ENCODE measurements at regions not wholly inside any gene's neighbourhood (a gene's known extent, or its start where the extent isn't known, plus 50 kb on each side); places are given as distances from the start of the nearest gene placed in this dataset.

GRCh38 chr6:166023273-166023989 is 144.2 kb downstream of the TBXT start:
- 87% methylated on average over 5 of the region's 5 CpGs for WGBS
- Histone ChIP-seq H3K27ac (ENCODE audit: low read depth in 1 of 2, low read length in 2 of 2) (no peak overlapping the region), H3K27me3 (ENCODE audit: control insufficient read depth in 4 of 4, insufficient read depth in 4 of 4, low read length in 3 of 4) (peaks cover 0 to 3% (median 0%) of the 10 kb centered on the region in 4 donors), H3K36me3 (ENCODE audit: control insufficient read depth in 4 of 4, insufficient read depth in 3 of 4, low read depth in 1 of 4, low read length in 3 of 4) (no peaks in the 10 kb centered on the region), H3K4me1 (ENCODE audit: control insufficient read depth in 4 of 4, insufficient read depth in 4 of 4, low read length in 3 of 4) (no peaks in the 10 kb centered on the region), H3K9ac (ENCODE audit: low read depth in 1 of 2, low read length in 2 of 2) (no peak overlapping the region), H3K9me3 (ENCODE audit: control insufficient read depth in 4 of 4, low read length in 3 of 4) (peaks cover 0 to 2% (median under 1%) of the 10 kb centered on the region in 4 donors), H3K4me3 (ENCODE audit: low read depth in 1 of 3, low read length in 3 of 3) (no peak overlapping the region)
- TF ChIP-seq EGR1 (IDR thresholded peaks at IDR 0.05; ENCODE audit: low read depth in 2 of 2) (no peak), GABPA (IDR thresholded peaks at IDR 0.05 in 1 of 2, conservative IDR thresholded peaks at IDR 0.05 in 1 of 2) (no peak), ATF3 (IDR thresholded peaks at IDR 0.05) (no peak), RXRA (IDR thresholded peaks at IDR 0.05) (no peak), MAX (IDR thresholded peaks at IDR 0.05) (no peak), FOXA2 (IDR thresholded peaks at IDR 0.05) (no peak), SP1 (IDR thresholded peaks at IDR 0.05) (no peak)
- DNase-seq (ENCODE audit: low spot score) = no peak

- Histone ChIP-seq H3K9me3 (ENCODE audit: control insufficient read depth in 4 of 4, low read length in 3 of 4) (peaks cover 0 to 9% (median under 1%) of the 10 kb centered on the region in 4 donors), H3K9ac (ENCODE audit: low read depth in 1 of 2, low read length in 2 of 2) (no peak overlapping the region), H3K4me3 (ENCODE audit: low read depth in 1 of 3, low read length in 3 of 3) (no peak overlapping the region), H3K27me3 (ENCODE audit: control insufficient read depth in 4 of 4, insufficient read depth in 4 of 4, low read length in 3 of 4) (peaks cover 0 to 3% (median 0%) of the 10 kb centered on the region in 4 donors), H3K27ac (ENCODE audit: low read depth in 1 of 2, low read length in 2 of 2) (no peak overlapping the region), H3K4me1 (ENCODE audit: control insufficient read depth in 4 of 4, insufficient read depth in 4 of 4, low read length in 3 of 4) (no peaks in the 10 kb centered on the region), H3K36me3 (ENCODE audit: control insufficient read depth in 4 of 4, insufficient read depth in 3 of 4, low read depth in 1 of 4, low read length in 3 of 4) (no peaks in the 10 kb centered on the region)
- WGBS = 84% methylated on average over 3 of the region's 3 CpGs
- DNase-seq (ENCODE audit: low spot score) = no peak
- no peak for TF ChIP-seq HNF4G (IDR thresholded peaks at IDR 0.05)
Observed at GRCh38 chr6:166021429-166021828, 146.2 kb downstream of the TBXT start.

GRCh38 chr6:166019214-166019613 is 148.4 kb downstream of the TBXT start:
- peaks cover 0 to 3% (median 0%) of the 10 kb centered on the region in 4 donors for H3K27me3 ChIP-seq (ENCODE audit: control insufficient read depth in 4 of 4, insufficient read depth in 4 of 4, low read length in 3 of 4)
- DNase-seq (ENCODE audit: low spot score) = no peak
- H3K9ac ChIP-seq (ENCODE audit: low read depth in 1 of 2, low read length in 2 of 2) = no peak overlapping the region
- no peaks in the 10 kb centered on the region for H3K36me3 ChIP-seq (ENCODE audit: control insufficient read depth in 4 of 4, insufficient read depth in 3 of 4, low read depth in 1 of 4, low read length in 3 of 4)
- no peak overlapping the region for H3K27ac ChIP-seq (ENCODE audit: low read depth in 1 of 2, low read length in 2 of 2)
- 68% methylated on average over 6 of the region's 6 CpGs for WGBS
- H3K4me1 ChIP-seq (ENCODE audit: control insufficient read depth in 4 of 4, insufficient read depth in 4 of 4, low read length in 3 of 4) = no peaks in the 10 kb centered on the region
- H3K4me3 ChIP-seq (ENCODE audit: low read depth in 1 of 3, low read length in 3 of 3) = no peak overlapping the region
- H3K9me3 ChIP-seq (ENCODE audit: control insufficient read depth in 4 of 4, low read length in 3 of 4) = peaks cover 0 to 9% (median under 1%) of the 10 kb centered on the region in 4 donors
- TF ChIP-seq ATF3 (IDR thresholded peaks at IDR 0.05) (no peak), JUND (IDR thresholded peaks at IDR 0.05) (no peak), CTCF (IDR thresholded peaks at IDR 0.05; ENCODE audit: low read depth, low read length, missing input control) (no peak), FOXA2 (IDR thresholded peaks at IDR 0.05) (no peak), FOXA1 (IDR thresholded peaks at IDR 0.05) (no peak), GABPA (IDR thresholded peaks at IDR 0.05 in 1 of 2, conservative IDR thresholded peaks at IDR 0.05 in 1 of 2) (no peak), RAD21 (IDR thresholded peaks at IDR 0.05) (no peak), HNF4G (IDR thresholded peaks at IDR 0.05) (no peak), YY1 (IDR thresholded peaks at IDR 0.05) (no peak), REST (IDR thresholded peaks at IDR 0.05) (no peak), HNF4A (conservative IDR thresholded peaks at IDR 0.05) (no peak), SP1 (IDR thresholded peaks at IDR 0.05) (no peak), RXRA (IDR thresholded peaks at IDR 0.05) (no peak), MAX (IDR thresholded peaks at IDR 0.05) (no peak), ZBTB33 (IDR thresholded peaks at IDR 0.05) (no peak), EGR1 (IDR thresholded peaks at IDR 0.05; ENCODE audit: low read depth in 2 of 2) (no peak), NR2F2 (IDR thresholded peaks at IDR 0.05) (no peak), TAF1 (conservative IDR thresholded peaks at IDR 0.05) (no peak)
